ENCODE measurements at regions not wholly inside any gene's neighbourhood (a gene's known extent, or its start where the extent isn't known, plus 50 kb on each side); places are given as distances from the start of the nearest gene placed in this dataset.

- H3K4me3 ChIP-seq (ENCODE audit: low read depth, low read length) = no peak overlapping the region
- no peaks in the 10 kb centered on the region for H3K27me3 ChIP-seq (ENCODE audit: control insufficient read depth, insufficient read depth, low read length)
- no peak for DNase-seq (ENCODE audit: low read depth)
- TF ChIP-seq CTCF (IDR thresholded peaks at IDR 0.05; ENCODE audit: insufficient read depth, low read length, severe bottlenecking) = no peak
- no peaks in the 10 kb centered on the region for H3K36me3 ChIP-seq (ENCODE audit: control insufficient read depth, insufficient read depth, low read length)
- FAIRE-seq = no peak
Measured at GRCh38 chr3:139197251-139197650, 146.6 kb upstream of the MRPS22 start.

GRCh38 chr3:139198186-139198585 is 145.6 kb upstream of the MRPS22 start:
- H3K36me3 ChIP-seq (ENCODE audit: control insufficient read depth, insufficient read depth, low read length) = no peaks in the 10 kb centered on the region
- FAIRE-seq (no peak), DNase-seq (ENCODE audit: low read depth) (no peak)
- H3K4me3 ChIP-seq (ENCODE audit: low read depth, low read length) = no peak overlapping the region
- no peaks in the 10 kb centered on the region for H3K27me3 ChIP-seq (ENCODE audit: control insufficient read depth, insufficient read depth, low read length)
- no peak for TF ChIP-seq CTCF (IDR thresholded peaks at IDR 0.05; ENCODE audit: insufficient read depth, low read length, severe bottlenecking)

GRCh38 chr3:139198929-139199328 is 144.9 kb upstream of the MRPS22 start:
- TF ChIP-seq CTCF (IDR thresholded peaks at IDR 0.05; ENCODE audit: insufficient read depth, low read length, severe bottlenecking) = no peak
- H3K4me3 ChIP-seq (ENCODE audit: low read depth, low read length) = no peak overlapping the region
- H3K27me3 ChIP-seq (ENCODE audit: control insufficient read depth, insufficient read depth, low read length) = no peaks in the 10 kb centered on the region
- no peaks in the 10 kb centered on the region for H3K36me3 ChIP-seq (ENCODE audit: control insufficient read depth, insufficient read depth, low read length)
- FAIRE-seq (no peak), DNase-seq (ENCODE audit: low read depth) (peak; percentile 47)

- no peak for DNase-seq (ENCODE audit: low read depth)
- H3K36me3 ChIP-seq (ENCODE audit: control insufficient read depth, insufficient read depth, low read length) = no peaks in the 10 kb centered on the region
Measured at GRCh38 chr3:139199421-139200010, 144.3 kb upstream of the MRPS22 start.

GRCh38 chr3:139201446-139202225 is 142.2 kb upstream of the MRPS22 start:
- no peaks in the 10 kb centered on the region for H3K27me3 ChIP-seq (ENCODE audit: control insufficient read depth, insufficient read depth, low read length)
- DNase-seq (ENCODE audit: low read depth) = no peak

More at GRCh38 chr3:139199421-139200010, 144.3 kb upstream of the MRPS22 start:
- H3K27me3 ChIP-seq (ENCODE audit: control insufficient read depth, insufficient read depth, low read length) = no peaks in the 10 kb centered on the region
- no peak overlapping the region for H3K4me3 ChIP-seq (ENCODE audit: low read depth, low read length)
- TF ChIP-seq CTCF (IDR thresholded peaks at IDR 0.05; ENCODE audit: insufficient read depth, low read length, severe bottlenecking) = no peak
- FAIRE-seq = no peak

More at GRCh38 chr3:139201446-139202225, 142.2 kb upstream of the MRPS22 start:
- TF ChIP-seq CTCF (IDR thresholded peaks at IDR 0.05; ENCODE audit: insufficient read depth, low read length, severe bottlenecking) = no peak
- no peak for FAIRE-seq
- Histone ChIP-seq H3K4me3 (ENCODE audit: low read depth, low read length) (no peak overlapping the region), H3K36me3 (ENCODE audit: control insufficient read depth, insufficient read depth, low read length) (no peaks in the 10 kb centered on the region)

Data from bronchial epithelial cell (primary cell).